ENCODE measurements at regions not wholly inside any gene's neighbourhood (a gene's known extent, or its start where the extent isn't known, plus 50 kb on each side); places are given as distances from the start of the nearest gene placed in this dataset.
"Not testable (repeated sequence)": the region's sequence is repeated elsewhere in the genome, so short reads cannot be mapped to it uniquely, and the experiment has no call there.

DNA sequence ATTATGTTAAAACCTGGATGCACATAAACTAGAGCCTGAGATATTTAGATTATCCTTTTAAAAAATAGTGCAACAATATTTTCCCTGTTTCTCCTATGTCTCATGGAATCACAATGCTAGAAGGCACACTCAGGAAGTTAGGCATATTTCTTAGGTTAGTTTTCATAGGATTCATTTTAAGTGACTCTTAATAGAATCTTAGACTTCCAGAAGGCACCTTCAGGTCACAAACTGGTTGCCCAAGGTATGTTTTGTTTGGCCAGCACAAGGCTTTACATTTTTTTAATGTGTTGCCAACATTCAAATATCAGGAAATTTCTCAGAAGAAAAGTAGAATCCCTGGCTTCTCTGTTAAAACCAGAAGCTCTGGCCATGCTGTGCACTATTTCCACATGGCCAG lies 129.3 kb downstream of the LNPK start:
- DNase-seq, result no peak

DNA sequence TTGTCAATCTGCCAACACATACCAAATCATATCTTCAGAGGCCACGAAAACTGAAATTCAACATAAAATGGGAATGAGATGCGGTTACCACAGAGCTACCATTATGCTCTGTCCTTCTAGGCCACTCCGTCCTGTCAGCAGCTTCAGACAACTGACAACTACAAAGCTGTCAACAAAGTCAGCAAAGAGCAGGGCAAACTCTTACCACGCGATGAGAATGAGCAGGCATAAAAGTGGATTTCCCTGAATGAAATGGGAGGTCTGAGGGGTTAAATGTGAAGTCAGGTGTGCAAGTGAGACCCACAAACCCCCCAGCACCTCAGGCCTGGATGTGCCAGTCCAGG lies 130.1 kb downstream of the LNPK start:
- no peak for DNase-seq

DNA sequence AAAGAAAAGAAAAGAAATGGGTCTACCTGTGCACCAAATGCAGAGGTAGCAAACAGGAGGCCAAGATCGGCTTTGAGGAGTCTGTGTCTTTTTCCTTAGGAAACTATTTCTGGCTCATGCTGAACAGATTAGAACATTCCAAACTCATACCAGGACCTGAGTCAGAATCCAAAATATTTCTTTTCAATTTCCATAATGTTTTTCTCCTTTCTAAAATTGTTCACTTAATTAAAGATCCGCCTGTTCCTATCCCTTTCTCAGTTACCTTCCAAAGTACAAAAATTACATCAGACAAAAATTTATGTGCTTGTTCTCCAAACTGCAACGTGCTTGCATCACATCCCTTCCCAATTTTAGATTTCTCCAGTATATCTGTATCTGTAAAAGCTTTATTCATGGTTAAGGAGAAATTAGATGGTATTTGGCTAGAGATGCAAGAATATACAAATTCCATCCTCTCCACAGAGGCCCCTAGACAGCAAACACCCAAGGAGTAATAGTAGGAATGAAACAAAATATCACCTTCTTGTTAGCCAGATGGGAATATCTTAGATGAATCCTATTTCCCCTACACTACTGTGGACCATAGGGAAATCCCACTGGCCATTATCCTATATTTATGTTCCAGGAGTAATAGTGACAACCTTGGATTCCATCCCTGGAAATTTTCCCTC lies 130.6 kb downstream of the LNPK start:
- DNase-seq, result no peak

- no peak for DNase-seq
Measured at GRCh38 chr2:175865716-175866115, 136.4 kb downstream of the LNPK start.

DNA sequence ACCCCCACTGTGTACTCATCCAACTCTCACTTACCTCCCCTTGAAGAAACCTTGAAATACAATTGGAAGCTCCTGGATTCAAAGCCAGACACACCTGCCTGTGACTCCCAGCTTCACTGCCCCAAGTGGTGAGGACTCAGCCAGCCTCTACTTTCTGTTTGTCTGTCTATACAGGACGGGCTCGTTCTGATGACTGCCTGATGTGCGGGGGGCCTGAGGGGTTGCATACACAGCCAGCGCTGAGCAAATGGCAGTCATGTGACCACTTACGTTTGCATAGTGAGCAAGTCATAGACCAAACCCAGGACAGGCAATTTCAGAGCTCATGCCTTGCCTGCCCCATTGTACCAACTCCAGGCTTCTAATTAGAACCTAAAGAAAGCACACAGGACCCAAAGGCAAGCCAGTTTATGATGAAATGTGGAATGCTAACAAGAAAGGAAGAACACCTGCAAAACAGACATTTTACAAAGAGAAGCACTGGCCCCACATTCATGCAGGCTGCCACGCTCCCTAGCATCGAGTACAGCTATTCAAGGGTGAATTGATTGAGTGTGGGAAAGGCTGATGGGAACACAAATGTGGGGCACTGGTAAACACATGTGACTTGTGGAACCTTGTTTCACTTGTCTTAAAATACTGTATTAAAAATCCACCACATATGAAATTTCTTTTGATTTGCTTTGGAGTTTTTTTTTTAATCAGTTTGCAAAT lies 137.8 kb downstream of the LNPK start:
- DNase-seq, result no peak

DNA sequence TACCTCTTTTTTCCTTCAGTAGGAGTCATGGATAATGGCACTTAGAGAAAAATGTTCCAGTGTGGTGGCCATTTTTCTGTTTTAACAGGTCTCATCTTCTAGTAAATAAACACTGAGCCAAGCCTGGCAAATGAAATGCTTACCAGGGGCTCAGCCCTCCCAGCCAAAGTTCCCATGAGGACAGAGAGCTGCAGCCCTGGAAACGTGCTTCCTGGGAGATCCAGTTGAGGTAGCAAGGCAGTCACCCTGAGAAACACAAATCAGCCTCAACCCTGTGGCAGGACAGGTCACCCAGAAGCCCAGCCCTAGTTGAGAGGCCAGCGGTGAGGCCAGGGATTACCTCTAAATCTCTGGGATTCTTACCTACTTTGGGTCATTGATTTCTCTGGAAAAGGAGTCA lies 140.1 kb downstream of the LNPK start:
- DNase-seq, result no peak

DNA sequence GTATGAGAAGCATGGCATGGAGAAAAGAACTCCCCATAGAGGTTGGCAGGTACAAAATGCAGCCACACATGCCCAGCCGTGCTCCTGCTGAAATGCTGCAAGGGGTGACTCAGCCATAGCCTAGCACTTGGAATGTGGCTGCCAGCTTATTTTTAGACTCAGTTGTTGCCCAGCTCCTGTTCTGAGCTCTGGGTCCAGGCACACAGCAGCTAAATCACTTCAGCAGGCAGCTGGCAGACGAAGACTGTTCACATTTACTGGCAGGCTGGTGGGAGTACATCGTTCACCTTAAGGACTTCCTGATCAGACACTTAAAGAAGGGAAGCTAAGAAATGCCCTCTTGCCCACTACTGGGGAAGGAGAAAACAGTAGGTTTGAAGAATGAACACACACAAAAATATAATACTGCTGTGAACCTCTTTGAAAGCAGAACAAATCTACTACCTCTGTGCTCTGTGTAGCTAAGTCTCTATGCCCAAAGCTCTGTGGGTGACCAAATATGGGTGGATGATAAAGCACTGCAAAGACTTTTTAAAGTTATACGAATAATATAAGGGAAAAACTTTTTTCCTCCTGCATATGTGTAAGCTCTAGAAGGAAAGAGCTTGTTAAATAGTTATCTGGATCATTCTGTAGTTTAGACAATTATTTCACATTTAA lies 146.1 kb downstream of the LNPK start:
- DNase-seq, result no peak

GRCh38 chr2:175855236-175855635 lies 146.8 kb downstream of the LNPK start:
- DNase-seq, result no peak

DNA sequence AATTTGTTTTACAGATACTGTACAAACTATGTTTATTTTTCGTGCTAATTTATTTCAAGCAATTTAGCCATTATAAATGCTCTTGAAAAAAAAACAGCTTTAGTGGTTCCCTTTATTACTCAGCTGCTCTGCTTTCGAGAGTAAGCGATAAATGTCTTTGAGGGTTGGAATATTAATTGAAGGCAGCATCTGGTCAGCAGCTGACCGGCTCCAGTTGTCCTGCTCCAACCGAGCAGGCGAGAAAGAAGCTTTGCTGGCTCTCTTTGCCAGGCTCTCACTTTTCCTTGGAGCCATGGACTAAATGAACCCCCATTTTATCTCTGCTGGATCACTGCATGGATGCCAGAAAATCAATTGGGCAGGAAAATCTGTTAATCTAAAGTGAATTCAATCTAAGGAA lies 147.4 kb downstream of the LNPK start:
- DNase-seq, result no peak

- no peak for DNase-seq
Measured at GRCh38 chr2:175854129-175854528, 147.9 kb downstream of the LNPK start.

DNA sequence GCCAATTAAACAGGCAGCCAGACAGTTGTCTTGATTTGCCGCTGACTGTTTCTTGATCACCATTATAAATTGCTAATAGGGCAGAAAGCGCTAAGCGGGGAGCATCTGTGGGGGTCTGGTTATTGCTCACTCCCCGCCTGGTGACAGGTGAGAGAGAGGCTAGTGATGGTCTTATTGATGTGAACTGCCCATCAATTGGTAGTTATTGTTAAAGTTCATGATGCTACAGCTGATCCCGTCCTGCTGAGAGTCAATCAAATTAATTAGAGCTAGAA lies 148.5 kb downstream of the LNPK start:
- no peak for DNase-seq

GRCh38 chr2:175852879-175853615 lies 149.0 kb downstream of the LNPK start:
- no peak for DNase-seq

GRCh38 chr2:175847128-175847527 lies 154.9 kb downstream of the LNPK start:
- DNase-seq, result no peak

GRCh38 chr2:175844169-175844568 lies 157.9 kb downstream of the LNPK start:
- DNase-seq, result no peak

DNA sequence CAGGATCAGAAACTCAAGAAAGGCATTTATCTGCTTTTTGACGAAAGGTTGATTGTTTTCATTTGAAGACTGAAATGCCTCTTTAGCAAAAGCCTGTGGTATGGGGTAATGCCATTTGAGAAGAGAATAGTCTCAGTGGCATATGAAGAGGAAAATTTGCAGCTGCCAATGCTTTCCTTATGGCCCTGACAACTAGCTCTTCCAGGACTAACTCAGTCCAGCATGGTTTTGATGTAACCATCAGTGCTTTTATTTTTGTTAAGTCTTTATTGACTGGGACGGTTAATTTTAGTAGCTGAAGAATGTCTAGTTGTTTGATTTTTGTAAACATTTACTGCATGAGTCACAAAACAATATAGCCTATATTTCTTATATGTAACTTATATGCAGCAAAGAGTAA lies 158.4 kb downstream of the LNPK start:
- no peak for DNase-seq

GRCh38 chr2:175842996-175843395 lies 159.1 kb downstream of the LNPK start:
- no peak for DNase-seq

DNA sequence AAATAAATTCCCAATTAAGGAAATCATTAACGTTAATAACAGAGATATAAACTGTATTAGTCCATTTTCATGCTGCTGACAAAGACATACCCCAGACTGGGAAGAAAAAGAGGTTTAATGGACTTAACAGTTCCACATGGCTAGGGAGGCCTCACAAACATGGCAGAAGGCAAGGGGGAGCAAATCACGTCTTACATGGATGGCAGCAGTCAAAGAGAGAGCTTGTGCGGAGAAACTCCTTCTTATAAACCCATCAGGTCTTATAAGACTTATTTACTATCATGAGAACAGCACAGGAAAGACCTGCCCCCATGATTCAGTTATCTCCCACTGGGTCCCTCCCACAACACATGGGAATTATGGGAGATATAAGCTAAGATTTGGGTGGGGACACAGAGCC lies 161.3 kb downstream of the LNPK start:
- DNase-seq, result not testable (repeated sequence)

DNA sequence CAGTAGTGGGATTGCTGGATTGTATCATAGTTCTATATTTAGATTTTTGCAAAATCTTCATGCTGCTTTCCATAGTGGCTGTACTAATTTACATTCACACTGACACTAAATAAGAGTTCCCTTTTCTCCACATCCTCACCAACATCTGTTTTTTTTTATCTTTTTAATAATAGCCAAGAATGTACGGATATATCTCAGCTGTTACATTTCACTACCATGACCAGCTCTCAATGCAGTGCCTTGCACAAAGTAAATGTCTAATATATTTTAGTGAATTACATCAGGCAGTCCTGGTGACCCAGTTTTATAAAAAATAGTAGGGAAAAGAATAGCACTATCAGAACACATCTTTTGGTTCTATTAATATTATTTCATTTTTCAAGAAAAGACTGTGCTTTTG lies 161.8 kb downstream of the LNPK start:
- no peak for DNase-seq

DNA sequence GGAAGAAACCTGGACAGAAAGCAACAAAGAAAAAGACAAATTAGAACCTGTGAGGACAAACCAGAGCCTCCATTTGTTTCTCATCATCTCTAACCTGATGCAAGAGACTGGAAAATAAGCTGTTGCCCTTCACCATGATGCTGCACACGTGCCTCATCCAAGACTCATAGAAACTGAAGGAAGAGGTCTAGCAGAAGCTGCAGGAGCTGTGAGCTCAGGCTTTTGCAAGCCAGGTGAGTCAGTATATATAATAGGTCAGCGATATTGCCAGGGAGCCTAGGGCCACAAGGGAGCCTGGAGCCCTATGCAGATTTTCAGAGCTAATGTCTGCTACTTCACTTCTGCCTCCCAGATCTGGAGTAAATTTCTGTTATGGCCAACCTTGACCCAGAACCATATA lies 163.1 kb downstream of the LNPK start:
- no peak for DNase-seq

- DNase-seq, result no peak
Measured at GRCh38 chr2:175837046-175837445, 165.0 kb downstream of the LNPK start.

- DNase-seq, result no peak
Measured at GRCh38 chr2:175836361-175836760, 165.7 kb downstream of the LNPK start.

DNA sequence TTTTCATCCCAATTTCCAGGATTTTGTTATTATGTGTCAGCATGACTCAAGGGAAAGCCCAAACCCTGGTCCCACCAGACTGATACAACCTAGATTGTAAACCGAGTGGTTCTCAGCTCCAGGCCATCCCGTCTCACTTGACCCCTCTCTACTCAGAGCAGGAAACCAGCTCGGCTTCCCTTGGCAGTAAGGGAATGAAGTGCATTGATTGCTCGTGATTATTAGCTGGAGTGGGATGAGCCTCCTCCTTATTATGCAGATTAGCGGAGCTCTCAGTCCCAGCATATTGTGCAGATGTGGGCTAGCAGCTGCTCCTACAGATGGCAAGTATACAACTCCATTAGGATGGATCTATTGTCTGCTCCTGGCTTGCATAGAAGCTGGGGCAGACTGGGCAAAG lies 167.6 kb downstream of the LNPK start:
- DNase-seq, result no peak

DNA sequence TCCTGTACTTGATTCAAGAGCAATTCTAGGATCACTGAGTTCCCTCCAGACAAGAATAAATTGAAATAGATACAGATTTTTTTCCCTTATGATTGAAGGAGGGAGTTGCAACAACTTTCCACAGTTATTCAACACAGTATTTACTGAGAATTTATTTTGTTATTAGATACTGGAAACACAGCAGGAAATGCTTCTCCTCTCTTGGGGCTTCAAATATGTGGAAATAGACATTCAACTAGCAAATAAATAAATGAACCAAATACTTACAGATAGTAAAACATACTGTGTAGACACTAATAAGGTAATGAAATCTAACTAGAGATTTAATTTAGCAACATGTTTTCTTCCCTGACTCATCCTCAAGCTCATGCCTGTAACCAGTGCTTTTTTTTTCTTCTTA lies 169.2 kb downstream of the LNPK start:
- DNase-seq, result no peak

DNA sequence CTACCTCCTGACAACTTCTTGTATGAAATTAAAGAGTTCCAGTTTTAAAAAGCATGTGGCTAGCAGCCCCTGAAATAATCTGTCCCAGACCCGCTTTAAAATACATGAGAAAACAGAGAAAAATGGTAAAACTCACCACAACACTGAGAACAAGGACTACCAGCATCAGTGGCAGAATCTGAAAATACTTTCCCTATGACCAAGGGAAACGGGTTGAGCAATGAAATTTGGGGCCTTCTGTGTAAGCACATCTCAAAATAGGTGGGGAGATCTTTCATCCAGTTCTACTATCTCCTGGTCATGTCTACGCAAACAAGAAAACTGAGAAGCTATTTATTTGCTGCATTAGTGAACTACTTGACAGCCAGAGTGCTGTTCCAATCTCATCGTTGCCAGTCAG lies 172.3 kb downstream of the LNPK start:
- DNase-seq, result no peak

Measured in stimulated activated CD4-positive, alpha-beta T cell treated with anti-CD3 and anti-CD28 coated beads, Interleukin-2, amount 100 ng/mL, for 24 hours (primary cell).